OCI-LY3 (cell line): ENCODE measurements at regions not wholly inside any gene's neighbourhood (a gene's known extent, or its start where the extent isn't known, plus 50 kb on each side); places are given as distances from the start of the nearest gene placed in this dataset.

Experiments used
- CTCF ChIP-seq: fragments of 200-600, 300-600 bp; sonication (generic); IDR thresholded peaks from 2 replicates; pipeline ENCODE4 v1.5.1; 2014; ENCODE audit warnings: antibody characterized with exemption, low read length, low read depth
- EZH2phosphoT487 ChIP-seq: fragments of 200-600 bp; shearing (Covaris generic); IDR thresholded peaks from 2 replicates; pipeline ENCODE4 v1.6.1; 2018; ENCODE audit warnings: antibody characterized with exemption, mixed run types, low read depth

- TF ChIP-seq CTCF, result no peak
- no peak for TF ChIP-seq EZH2phosphoT487
These were observed 594.7 kb upstream of the WWC1 start for GRCh38 chr5:167696558-167697314.
